Sigmoid colon (tissue), 4 donors: ENCODE measurements at regions not wholly inside any gene's neighbourhood (a gene's known extent, or its start where the extent isn't known, plus 50 kb on each side); places are given as distances from the start of the nearest gene placed in this dataset.

Experiments used
- EP300 ChIP-seq, 4 donors: sonication (generic); formaldehyde crosslinking; IDR thresholded peaks; one replicate each; pipeline ENCODE4 v1.6.1; 2017; ENCODE audit warnings: antibody characterized with exemption in 4 of 4
- POLR2A ChIP-seq, 2 donors: fragments of 450-650 bp; IDR thresholded peaks; one replicate each; pipeline ENCODE4 v1.6.1; 2016; ENCODE audit warnings: antibody characterized with exemption in 2 of 2, mild to moderate bottlenecking in 2 of 2, moderate library complexity in 2 of 2
- TF ChIP-seq, protein P1 (sequence below), 4 experiments: fragments of 450-650 bp in 3 of 4; fragments of 200-600 bp in 1 of 4; IDR thresholded peaks; one replicate each; pipeline ENCODE4 v1.5.1; 2016 to 2019; ENCODE audit warnings: antibody characterized with exemption in 4 of 4, mild to moderate bottlenecking in 3 of 4, moderate library complexity in 2 of 4

DNA sequence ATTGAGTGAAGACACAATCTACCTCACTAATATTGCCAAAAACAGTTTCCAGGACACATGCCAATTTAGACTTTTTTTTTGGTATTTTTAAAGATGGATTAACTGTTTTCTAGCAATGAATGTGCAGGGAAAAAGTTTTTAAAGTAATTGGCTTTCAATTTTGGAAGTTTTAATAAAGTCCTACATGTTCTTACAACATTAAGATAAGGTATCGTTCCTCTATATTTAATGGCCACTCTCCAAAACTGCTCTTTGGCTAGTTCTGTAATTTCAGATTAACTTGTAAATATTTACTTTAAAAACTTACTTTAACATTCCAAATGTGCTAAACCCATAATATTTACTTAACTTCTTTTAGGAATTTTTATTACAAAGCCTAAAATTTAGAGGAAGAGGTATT lies 1332.2 kb upstream of the PRMT6 start:
- TF ChIP-seq POLR2A (IDR thresholded peaks at IDR 0.05) (no peak), EP300 (IDR thresholded peaks at IDR 0.05) (no peak)
- TF ChIP-seq, protein P1, sequence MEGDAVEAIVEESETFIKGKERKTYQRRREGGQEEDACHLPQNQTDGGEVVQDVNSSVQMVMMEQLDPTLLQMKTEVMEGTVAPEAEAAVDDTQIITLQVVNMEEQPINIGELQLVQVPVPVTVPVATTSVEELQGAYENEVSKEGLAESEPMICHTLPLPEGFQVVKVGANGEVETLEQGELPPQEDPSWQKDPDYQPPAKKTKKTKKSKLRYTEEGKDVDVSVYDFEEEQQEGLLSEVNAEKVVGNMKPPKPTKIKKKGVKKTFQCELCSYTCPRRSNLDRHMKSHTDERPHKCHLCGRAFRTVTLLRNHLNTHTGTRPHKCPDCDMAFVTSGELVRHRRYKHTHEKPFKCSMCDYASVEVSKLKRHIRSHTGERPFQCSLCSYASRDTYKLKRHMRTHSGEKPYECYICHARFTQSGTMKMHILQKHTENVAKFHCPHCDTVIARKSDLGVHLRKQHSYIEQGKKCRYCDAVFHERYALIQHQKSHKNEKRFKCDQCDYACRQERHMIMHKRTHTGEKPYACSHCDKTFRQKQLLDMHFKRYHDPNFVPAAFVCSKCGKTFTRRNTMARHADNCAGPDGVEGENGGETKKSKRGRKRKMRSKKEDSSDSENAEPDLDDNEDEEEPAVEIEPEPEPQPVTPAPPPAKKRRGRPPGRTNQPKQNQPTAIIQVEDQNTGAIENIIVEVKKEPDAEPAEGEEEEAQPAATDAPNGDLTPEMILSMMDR (IDR thresholded peaks at IDR 0.05), result no peak
